Mammary epithelial cell (primary cell): ENCODE measurements at regions not wholly inside any gene's neighbourhood (a gene's known extent, or its start where the extent isn't known, plus 50 kb on each side); places are given as distances from the start of the nearest gene placed in this dataset.

Experiments used
- CTCF ChIP-seq, 2 donors: IDR thresholded peaks in 1 of 2; conservative IDR thresholded peaks in 1 of 2; 2 replicates each; pipeline ENCODE4 v1.5.1; 2011 to 2012; ENCODE audit warnings: inconsistent platforms in 2 of 2, low read length in 2 of 2, mild to moderate bottlenecking in 2 of 2, control low read depth in 1 of 2, low read depth in 1 of 2; ENCODE audit not compliant: insufficient read depth in 1 of 2; ENCODE audit errors: extremely low read depth in 1 of 2
- EZH2 ChIP-seq: IDR thresholded peaks from 2 replicates; pipeline ENCODE4 v1.6.1; 2012; ENCODE audit warnings: low read length, inconsistent platforms, borderline replicate concordance

GRCh38 chr18:56475250-56475649, 163.1 kb downstream of the TXNL1 start:
- TF ChIP-seq CTCF (conservative IDR thresholded peaks at IDR 0.05 in 1 of 2, IDR thresholded peaks at IDR 0.05 in 1 of 2; ENCODE audit: extremely low read depth in 1 of 2, insufficient read depth in 1 of 2, low read depth in 1 of 2, low read length in 2 of 2): no peak
- no peak for TF ChIP-seq EZH2
